SKM-1 (cell line): ENCODE measurements at regions not wholly inside any gene's neighbourhood (a gene's known extent, or its start where the extent isn't known, plus 50 kb on each side); places are given as distances from the start of the nearest gene placed in this dataset.
A peak's percentile ranks its signal among the peaks of the same experiment; 100 is the strongest.

Experiments used
- DNase-seq: peaks from one replicate; lab custom pipeline; 2025; ENCODE audit not compliant: unreplicated experiment; lab: John Stamatoyannopoulos, UW

DNA sequence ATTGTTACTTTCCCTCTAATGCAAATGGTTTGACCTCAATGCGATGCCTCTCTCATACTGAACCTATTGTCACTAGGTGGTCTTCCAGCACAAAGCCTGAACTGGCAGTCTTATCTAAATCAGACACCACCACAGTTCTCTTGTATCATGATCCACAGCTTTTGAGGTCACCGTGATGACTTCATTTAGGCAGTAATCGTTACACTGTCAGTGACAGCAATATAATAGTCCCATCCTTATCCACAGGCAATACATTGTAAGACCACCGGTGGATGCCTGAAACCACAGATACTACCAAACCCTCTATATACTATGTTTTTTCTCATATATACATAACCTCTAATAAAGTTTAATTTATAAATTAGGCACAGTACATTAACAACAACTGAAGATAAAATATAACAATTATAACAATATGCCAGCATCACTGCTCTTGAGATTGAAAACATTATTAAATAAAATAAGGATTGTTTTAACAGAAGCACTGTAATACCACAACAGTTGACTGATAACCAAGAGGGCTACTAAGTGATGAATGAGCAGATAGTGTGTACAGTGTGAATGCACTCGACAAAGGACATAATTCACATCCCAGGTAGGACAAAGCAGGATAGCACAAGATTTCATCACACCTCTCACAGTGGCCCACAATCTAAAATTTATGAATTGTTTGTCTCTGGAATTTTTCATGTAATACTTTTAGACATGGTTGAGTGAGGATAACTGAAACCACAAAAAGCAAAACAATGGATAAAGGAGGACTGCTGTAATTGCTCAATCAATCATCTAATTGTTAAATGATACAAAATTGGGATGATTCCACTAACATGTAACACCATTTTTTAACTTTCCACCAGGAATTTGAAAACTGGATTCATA lies 419.4 kb downstream of the CENPC start:
- DNase-seq: no peak

DNA sequence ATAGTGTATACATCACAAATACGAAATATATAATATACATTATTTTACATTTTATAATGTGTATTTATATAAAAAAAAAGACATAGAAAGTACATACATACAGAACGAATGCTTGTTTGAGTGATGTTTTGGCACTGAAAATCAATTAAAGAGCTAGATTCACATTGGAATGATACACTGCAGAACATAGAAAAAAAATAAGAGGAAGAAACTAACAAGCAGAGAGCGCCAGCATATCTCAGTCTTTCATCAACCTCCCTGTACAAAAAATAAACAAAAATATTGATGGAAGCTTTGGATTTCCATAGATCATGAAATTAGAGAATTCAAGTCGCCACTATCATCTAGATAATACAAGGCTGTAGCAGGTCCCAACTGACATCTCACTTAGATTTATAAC lies 420.6 kb downstream of the CENPC start:
- DNase-seq: no peak

DNA sequence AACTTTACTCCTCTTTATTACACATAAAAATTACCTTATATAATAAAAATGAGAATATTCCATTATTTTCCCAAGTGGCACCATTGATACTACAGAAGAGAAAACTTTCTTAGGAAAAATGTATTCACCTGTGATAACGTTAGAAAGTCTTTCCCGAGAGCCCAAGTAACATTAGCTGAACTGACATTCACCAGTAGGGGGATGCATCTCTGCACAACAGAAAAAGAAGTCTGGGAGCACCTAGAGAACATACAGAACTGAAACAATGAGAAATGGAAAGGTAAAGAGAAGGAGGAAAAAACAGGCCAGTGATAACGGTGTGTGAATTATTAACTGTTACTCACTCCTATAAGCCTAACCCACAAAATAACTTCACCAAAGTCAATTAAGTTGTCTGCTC lies 423.3 kb downstream of the CENPC start:
- DNase-seq: no peak

DNA sequence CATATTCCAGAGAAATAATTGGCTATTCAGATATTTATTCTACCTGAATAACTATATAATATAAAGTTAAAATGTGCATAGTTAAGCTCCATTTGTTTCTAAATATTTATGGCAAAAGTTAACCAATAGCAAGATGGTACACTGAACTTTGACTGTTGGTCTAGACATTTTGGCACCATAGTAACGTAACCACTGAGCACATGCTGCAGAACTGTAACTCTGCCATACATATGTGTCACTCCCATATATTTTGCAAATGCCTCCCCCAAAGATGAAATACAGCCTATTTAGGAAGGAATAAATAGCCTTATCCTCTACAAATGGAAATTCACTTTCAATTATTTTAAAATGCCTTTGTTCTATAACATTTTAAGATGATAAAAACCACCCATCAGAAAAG lies 424.9 kb downstream of the CENPC start:
- no peak for DNase-seq

DNA sequence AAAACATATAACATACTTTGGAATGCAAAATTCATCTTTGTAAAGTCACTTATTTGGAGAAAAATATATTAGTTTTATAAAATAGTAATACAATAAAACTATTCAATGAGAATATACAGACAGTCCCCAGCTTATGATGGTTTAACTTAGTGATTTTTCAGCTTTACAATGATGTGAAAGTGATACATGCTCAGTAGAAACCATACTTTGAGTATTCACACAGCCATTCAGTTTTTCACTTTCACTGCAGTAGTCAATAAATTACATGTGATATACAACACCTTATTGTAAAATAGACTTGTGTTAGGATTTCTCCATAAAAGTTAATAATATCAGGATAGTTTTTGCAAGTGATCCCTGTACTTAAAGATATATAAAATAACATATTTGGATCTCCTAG lies 436.0 kb downstream of the CENPC start:
- no peak for DNase-seq

DNA sequence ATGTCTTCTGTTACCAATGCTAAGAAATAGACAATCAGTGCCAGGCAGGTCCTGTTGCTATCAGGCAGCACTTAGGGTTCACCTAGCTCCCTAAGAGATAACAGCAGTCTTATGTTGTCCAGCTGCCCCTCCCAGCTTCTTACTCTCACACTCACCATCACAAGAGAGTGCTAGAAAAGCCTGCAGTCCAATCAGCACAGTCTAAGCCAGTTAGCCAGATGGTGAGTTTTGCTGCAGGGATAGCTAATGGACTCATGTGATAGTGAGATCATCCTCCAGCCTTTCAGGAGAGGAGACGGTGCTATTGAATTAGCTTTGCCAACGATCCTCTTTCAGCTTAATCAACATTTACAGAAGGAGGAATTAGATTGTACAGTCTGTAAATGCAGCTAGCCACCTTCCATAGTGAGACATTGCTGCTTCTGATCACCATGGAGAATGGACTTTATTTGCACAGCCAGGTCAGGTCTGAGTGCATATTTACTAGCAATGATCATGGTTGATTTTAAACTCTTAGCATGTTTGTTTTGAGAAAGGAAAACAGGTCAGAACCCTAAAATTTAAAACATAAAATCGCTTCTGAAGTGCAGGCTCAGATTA lies 438.3 kb downstream of the CENPC start:
- no peak for DNase-seq

DNA sequence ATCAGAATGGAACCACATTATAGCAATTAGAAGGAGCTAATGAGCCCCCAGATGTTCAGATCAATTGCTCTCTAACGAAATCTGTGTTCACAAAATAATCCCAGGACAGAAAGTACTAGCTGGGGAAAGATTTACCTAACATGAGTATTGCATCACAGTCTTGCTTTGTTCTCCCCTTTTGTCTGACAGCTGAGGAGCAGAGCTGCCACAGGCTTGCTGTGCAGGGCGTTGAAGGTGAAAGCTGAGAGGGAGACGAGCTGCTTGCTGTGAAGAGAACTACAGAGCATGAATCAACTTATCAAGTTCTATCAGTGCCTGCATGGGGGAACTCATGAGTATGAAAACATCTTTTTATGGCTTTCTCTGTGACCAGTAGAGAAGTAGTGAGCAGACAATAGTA lies 441.2 kb downstream of the CENPC start:
- DNase-seq: no peak

DNA sequence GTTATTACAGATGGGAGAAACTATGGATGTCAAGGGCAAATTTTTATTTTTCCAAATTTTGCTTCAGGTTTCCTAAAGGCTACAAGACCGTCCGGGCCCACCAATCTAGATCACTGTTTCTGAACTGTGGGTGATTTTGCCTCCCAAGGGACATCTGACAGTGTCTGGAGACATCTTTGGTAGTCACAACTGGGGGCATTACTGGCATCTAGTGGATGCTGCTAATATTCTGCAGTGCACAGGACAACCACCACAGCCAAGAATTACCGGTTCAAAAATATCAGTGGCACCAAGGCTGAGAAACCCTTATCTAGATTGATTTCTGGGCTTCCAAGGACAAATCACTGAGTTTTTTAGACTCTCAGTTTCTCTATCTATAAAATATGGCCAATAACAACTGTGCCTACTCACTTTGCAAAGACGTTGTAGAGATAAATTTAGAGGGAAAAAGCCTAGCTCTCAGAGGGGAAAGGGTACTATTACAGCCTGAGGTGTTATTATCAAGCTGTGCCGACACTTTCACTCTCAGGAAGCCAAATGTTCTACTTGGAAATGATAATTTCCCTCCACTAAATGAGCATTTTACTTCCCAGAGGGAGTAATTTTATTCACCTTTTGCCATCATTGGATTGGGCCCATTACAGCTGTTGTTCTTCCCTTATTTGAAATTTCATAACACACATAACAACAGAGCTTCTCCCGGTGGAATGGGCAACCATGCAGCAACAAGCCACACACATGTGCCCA lies 442.1 kb downstream of the CENPC start:
- no peak for DNase-seq

DNA sequence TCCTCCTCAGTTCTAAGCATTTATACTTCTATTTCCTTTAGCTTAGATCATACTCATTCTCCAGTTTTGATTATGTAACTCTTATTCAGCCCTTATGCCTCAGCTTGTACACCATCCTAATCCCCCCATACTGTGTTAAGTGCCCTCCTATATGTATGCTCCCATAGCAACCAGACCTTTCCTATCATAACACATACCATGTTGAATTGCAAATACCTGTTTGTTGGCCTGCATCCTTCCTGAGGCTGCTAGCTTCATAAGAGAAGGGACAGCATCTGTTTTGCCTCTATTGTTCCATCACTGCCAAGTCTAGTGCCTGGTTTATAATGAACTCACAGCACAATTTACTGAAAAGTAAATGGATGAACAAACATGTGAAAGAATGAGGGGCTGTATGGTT lies 443.7 kb downstream of the CENPC start:
- DNase-seq: no peak

DNA sequence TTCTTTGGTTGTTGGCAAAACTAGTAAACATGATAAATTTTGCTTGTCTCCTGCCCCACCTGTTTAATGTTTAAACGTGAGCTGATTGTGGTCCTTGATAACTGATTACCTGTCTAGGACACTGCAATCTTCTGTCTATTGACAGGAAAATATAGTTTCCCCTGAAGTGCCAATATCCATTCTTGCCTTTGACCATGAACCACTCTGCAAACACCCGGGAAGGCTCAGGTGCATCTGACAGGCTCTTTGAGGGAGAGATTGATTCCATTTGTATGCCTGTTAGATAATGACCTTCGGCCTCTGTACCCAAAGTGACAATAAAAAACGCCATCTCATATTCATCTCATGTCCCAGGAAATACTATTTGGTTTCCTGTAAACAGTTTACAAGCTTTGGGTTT lies 453.0 kb downstream of the CENPC start:
- no peak for DNase-seq

DNA sequence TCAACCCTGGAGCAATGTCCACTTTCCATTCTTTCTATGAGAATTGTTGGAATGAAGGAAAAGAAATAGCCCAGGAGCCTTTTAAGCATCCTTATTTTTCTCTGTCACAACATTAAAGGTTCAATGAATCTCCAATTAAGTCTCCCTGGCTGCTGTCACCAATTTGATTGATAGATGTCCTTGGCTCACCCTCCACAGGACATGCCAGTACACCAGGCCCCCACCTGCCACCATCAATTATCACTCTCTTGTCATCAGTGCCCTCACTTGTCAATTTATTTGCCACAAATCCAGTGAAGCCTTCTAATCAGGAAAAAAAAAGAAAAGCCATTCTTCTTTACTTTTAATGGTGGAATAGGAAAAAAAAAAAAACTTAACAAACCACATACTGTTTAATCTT lies 453.6 kb downstream of the CENPC start:
- DNase-seq: no peak

DNA sequence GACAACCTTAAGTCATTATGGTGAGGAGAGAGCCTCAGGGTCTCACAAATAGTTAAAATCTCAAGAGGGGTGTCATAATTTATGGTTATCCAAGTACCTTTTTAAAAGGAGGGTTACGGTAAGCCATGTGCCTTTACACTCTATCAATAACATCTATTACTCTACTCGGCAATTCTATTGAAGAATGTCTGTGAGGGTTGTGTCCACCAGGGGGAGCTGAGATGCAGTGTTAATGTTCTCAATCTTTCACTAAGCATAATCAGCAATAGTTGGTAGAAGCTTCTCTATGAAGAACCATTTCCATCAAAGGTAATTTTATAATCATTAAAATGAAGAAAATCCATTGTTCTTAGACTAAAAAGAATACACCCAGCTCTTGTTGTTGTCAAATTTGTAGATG lies 457.4 kb downstream of the CENPC start:
- DNase-seq: peak; percentile 25

DNA sequence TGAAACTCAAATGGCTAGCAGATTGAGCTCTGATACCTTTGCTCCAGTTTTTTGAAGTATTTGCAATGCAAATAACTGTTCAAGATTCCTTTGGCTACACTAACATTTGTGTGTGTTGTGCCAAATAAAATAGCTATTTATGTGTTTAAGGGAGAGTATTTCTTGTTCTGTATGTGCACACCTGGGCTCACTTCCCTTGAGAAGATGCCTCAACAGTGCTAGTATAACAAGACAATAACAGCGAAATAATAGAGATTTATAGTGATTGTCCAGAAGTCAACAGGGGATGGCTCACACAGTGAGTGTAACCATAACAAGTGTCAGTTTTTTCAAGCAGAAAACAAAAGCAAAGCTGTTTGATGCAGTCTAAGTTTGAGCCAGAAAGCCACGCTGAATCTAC lies 460.5 kb downstream of the CENPC start:
- no peak for DNase-seq

DNA sequence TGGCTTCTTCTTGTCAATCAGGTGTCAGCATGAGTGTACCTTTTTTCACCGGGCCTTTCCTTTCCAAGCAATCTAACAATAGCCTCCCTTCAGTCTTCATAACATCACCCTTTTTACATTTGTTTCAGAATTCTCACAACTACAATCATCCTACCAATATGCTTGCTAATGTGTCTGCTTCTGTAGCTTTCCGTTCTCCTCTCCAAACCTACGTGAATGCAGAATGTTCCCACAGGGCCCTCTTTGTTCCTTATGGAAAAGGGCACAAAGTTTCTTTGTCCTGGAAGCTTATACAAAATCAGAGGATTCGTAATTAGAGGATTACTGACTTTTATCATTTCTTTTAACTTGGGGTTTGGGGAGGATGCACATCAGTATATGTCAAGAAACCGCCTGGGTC lies 461.8 kb downstream of the CENPC start:
- DNase-seq: no peak

DNA sequence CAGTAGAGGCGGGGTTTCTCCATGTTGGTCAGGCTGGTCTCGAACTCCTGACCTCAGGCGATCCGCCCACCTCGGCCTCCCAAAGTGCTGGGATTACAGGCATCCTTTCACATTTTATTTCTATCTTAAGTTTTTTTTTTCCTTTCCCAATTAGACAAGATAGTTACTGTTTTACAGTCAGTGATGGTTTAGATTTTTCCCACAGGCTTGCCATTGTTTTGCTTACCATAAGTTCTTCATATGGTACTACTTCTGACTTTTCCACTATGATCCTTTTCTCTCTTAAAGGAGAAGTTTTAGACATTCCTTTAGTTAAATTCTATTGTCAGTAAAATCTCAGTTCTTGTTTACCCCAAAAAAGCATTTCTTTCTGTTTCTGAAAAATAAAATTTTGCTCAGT lies 462.6 kb downstream of the CENPC start:
- no peak for DNase-seq

DNA sequence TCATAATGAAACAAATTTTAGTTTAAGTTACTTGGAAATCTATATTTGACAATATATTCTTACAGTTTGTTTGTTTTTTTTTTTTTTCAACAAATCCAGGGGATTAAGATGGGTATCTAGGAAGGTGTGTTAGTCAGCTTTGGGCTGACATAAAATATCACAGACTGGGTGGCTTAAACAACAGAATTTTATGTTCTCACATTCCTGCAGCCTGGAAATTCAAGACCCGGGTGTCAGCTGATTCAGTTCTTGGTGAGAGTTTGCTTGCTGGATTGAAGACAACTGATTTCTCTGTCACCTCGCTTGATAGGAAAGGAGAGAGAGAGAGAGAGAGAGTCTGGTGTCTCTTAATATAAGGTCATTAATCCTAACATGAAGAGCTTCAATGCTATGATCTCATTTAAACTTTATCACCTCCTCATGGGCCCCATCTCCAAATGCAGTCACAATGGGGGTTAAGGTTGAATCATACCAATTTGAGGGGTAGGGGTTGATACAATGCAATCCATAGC lies 465.2 kb downstream of the CENPC start:
- DNase-seq: no peak

DNA sequence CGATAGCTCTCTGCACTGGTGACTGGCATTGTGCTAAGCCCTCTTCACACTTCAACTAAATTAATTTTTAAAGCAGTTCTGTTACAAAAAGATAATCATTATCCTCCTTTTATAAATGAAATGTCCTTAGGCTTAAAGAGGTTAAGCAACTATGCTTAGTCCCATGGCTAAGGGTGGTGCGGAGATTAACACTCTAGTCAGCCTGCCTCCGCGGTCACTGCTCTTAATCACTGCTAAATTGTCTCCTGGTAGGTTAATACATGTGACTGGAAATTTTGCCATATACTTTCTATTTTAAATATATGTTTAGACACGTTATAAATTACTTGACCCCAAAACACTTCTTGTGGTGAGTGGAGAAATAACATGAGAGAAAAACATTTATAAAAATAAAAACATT lies 473.7 kb downstream of the CENPC start:
- no peak for DNase-seq

DNA sequence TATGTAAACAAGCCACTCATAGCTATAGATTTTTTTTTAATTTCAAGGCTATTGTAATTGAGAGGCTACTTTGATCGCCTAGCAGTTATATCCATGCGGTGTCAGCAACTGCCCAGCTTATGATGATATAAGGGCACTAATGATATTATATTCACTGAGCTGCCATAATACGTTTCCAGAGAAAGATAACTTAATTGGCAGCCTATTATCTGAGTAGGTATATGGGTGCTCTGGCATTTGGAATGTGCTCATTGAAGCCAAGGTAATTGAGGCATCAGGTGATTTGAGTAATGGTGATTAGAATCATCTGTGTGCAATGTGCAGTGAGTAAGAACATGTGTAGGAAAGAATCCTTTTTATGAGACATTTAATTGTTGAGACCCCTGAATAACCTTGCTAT lies 490.0 kb downstream of the CENPC start:
- DNase-seq: no peak

DNA sequence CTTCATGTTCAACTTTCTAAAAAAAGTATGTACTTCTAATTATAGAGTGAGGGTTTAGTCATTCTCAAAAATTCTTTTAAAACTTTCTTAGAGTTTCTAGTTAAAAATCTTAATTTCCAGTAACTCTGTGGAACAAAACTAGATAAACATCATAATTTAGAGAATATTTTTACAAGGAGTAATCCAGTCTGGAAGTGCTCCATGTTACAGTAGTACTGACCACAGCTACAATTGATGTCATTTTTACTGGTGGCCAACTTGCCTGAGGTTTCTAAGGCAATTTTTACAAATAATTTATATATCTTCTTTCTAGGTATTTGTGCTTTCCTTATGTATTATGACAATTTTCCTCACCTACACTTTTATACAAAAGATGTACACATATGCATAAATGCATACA lies 490.4 kb downstream of the CENPC start:
- no peak for DNase-seq

DNA sequence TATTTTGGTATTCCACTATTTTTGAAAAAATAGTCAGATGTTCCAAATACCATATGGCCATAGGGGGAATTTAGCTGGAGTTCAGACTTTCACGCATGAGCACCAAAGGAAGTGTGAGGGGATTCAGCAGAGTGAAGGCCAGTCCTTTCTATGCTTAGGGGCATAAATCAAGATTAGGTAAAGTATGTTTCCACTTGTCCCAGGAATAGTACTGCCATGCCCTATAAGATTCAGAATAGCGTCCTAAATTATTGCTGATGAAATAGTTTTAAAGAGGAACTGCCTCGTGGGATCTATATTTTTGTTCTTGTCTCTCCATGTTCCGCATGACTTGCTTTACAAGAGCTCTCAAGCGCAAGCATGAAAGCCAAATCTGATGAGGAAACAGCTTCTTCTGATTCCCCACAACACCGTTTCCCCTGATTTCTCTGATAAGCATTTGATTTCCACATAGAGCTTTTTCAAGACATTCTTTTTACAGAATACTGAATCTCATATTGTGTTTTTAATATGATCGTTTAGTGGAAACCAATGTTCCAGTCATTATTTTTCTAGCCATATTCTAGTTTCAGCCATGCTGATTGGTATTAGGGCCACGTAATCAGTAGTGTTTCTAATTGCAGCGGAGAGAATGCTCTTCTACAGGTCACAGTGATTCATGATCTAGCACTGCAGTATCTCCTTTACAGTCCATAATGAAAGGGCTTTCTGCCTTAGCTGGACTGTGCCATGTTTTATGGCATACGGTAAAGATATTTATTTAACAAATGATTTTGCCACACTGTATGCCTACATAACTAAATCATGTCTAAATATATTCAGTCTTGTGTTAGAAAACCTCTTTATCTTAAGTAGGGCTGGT lies 492.3 kb downstream of the CENPC start:
- DNase-seq: no peak
